Daoy (cell line): ENCODE measurements at regions not wholly inside any gene's neighbourhood (a gene's known extent, or its start where the extent isn't known, plus 50 kb on each side); places are given as distances from the start of the nearest gene placed in this dataset.

Source experiments
- DNase-seq: peaks from one replicate; pipeline ENCODE4 v3.0.0-alpha.2; 2015; ENCODE audit warnings: low read depth

- DNase-seq: no peak
These were observed 222.8 kb downstream of the ADAMTS9 start for GRCh38 chr3:64464955-64465354.

GRCh38 chr3:64463981-64464380, 223.8 kb downstream of the ADAMTS9 start:
- DNase-seq: no peak

DNA sequence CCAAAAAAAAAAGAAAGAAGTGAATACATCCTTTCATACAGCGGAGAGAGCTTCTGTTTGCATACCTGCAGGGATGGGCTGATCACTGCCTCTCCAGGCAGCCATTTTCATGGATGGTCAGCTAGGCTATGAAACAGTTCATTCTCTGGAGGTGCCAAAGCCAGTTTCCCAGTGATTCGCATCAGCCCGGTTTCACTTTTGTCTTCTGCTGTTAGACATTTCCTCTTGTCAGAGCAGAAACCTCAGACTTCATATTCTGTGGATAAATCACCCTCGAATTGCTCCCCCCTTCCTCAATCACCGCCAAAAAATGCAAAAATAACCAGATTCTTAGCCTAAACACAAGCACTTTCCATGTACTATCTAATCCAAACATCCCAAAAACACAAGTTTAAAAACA, 225.6 kb downstream of the ADAMTS9 start:
- DNase-seq: peak; percentile 78

DNA sequence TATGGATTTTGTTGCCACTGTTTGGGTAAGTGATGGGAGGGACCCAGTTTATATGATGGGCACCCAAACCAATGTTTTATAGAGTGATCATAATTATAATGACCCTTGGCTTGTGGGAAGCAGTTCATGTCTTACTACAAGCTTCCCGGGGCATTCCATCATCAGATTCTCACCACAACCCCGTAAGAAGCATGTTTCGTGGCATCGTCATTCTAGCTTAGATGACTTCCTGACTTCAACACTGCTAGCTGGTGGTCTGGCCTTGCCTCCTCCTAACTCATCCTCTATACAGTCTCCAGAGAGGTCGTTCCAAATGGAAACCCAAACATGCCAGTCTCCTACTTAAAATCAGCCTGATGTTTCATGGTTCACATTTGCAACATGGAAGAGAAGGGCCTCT, 226.9 kb downstream of the ADAMTS9 start:
- DNase-seq: peak; percentile 81

DNA sequence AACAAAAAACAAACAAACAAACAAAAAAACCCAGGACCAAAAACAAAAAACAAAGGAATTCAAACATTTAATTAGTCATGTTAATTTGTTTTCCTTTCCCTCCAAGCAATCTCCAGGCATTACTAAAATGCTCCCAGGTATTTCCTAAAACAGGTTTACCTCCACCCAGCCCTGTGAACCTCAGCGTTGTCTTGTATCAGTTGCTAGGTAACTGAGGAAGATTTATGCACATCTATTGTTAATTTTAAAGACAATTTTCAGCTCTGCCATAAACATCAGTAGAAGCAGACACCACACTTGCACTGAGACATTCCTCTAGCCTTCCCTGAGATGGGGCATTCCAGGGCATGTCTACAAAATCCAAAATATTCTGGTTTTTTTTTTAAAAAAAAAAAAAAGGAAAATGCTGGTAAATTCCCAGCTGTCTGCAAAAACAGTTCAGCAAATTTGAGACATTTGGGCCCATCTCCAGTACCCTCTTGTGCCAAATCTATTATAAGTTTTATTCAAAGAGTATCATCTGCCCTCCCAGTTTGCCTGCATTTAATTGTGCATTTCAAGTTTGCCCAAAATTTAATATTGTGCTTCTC, 227.6 kb downstream of the ADAMTS9 start:
- no peak for DNase-seq

DNA sequence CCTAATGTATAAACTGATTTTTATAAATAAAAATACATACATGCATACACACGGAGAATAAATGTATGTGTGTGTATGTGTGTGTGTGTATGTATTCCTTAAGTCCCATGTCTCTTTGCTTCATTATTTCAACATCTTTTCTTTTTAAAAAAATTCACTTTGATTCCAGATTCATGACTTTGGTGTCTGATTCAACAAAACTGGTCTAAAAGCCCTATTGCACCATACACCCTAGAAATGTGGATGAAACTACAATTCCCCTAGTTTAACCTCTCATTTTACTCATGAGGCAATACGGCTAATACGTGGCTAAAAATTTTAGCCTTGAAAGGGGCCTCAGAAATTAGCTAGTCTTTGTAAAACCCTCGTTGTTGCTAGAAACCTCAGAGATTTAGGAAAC, 228.1 kb downstream of the ADAMTS9 start:
- no peak for DNase-seq

DNA sequence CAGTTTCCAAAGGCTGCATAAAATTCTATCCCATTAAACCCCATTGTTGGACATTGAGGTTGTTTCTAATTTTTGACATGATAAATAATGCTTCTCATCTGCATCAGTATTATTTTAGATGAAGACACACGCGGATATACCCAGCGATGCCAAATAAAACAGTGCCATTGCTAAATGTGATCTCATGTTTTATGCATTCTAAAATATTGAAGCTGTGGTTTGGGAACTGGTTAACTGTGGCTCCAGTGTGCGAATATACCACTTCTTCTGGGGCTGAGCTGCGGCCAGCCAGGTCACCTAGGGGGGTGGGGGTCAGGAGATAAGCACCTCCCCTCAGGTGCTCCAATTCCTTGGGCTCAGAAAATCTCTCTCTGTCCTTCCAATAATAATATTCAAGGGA, 230.0 kb downstream of the ADAMTS9 start:
- peak; percentile 54 for DNase-seq

DNA sequence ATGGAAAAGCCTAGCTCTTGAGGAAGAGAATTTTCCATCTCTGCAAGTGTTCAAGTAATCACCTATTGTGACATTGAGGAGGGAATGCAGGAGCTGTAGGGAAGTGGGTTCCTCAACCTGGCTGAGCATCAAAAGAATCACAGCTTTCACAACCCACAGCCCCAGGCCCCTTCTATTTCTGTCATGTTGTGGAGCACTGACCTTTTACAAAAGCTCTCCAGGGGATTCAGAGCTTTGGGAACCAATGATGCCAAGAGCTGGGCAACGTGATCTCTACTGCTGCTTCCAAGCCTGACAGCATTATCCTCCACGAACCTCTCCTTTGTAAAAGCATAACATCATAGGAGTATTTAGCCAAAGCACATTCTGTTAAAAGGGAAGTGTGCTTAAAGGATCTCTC, 231.1 kb downstream of the ADAMTS9 start:
- no peak for DNase-seq

- DNase-seq: no peak
These were observed 230.1 kb upstream of the PRICKLE2 start for GRCh38 chr3:64455351-64455750.

DNA sequence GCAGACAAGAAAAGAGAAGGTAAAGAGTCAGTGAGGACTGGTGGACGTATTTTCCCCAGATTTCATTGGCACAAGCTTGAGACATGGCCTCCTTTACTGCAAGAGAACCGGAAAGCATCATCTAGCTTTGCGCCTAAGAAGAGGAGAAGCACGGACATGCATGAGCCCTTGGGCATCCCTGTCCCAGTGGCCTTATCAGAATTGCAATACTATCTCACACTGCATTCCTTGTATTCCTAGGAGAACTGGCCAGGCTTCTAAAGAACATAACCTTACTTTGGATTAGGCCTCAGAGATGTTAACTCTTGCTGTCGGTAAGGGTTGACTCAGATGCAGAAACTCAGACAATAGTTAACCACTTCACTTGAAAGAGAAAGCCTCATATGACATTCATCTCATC, 229.5 kb upstream of the PRICKLE2 start:
- no peak for DNase-seq

DNA sequence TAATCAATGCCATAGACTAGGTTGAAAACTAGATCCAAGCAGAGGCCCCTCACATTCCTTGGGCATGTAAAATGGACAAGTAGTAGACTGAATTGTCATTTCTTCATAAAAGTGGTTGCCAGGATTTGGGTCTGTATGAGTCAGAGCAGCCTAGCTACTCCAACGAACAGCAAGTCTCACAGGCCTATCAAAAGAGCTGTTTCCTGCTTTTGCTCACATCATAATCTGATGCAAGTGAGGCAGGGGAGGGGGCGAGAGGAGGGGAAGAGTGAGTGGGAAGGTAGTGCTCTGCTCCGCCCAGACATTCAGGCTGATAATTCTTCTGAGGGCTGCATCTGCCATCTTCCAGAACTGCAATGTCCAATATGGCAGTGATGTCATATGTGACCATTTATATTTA, 228.9 kb upstream of the PRICKLE2 start:
- DNase-seq: peak; percentile 44

- no peak for DNase-seq
These were observed 226.2 kb upstream of the PRICKLE2 start for GRCh38 chr3:64451283-64452012.

DNA sequence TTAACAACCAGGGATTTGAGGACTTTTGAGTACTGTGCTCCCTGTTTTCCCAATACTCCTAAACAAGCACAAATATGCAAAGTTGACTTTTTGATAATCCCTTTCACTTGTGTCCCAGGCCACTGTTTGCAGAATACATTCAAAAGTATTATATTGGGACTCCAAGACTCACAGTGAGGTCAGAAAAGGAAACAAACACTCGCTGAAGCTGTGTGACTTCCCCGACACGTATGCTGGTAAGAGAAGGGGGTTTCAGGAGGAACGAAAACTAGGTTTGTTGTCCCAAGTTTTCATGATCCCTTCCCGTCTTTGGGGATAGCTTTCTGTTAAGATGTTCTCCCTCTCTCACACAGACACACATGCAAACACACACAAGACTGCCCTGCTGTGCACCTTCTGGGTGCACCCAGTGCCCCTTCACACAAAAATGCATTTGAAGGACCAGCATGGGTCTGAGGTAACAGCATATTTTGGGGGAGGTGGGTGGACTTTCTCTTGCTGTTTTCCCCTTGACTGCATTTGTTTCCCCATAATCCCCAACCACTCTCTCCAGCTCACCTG, 225.2 kb upstream of the PRICKLE2 start:
- DNase-seq: no peak

- DNase-seq: no peak
These were observed 223.8 kb upstream of the PRICKLE2 start for GRCh38 chr3:64449026-64449425.

DNA sequence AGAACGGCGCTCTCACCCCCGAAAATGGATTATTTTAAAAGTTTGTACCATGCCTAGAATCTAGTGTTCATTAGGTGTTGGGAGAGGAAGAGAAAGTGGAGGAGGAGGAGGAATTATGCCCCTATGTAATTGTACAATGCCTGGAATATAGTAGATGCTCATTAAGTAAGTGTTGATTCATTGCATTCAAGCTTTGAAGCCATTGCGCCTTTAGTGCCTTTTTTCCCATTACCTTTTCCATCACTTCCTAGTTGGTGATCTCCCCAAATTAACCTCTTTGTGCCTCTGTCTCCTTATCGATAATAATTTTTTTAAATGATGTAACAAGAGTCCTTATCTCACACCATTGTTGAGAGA, 220.7 kb upstream of the PRICKLE2 start:
- DNase-seq: no peak

GRCh38 chr3:64445109-64445943, 220.1 kb upstream of the PRICKLE2 start:
- DNase-seq: peak; percentile 58

DNA sequence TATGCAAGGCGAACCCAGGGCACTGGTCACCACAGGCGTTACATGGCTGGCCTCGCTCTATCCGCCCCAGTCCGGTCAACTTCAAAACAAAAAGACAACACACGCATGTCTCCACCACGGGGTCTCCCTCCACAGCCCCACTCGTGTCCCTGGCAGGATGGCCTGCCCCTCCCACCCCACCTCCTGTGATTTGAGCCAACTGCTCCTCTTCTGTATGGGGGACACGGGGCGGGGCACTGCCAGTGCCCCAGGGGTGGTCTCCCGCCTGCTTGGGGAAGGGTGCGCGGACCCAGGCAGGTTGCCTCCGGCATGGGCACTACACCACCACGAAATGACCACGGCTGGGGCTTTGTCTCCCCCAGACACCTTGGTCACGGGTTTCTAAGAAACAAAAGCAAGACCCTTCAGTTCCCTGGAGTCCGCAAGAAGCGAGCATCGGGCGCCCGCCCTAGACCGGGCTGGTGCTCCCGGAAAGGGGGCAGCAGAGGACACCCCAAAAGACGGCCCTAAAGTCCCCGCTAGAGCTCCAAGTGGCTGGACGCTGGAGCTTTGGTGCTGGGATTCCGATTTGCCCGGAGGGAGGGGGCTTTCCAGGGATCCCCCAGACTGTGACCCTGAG, 219.3 kb upstream of the PRICKLE2 start:
- no peak for DNase-seq

- DNase-seq: peak; percentile 38
These were observed 218.5 kb upstream of the PRICKLE2 start for GRCh38 chr3:64443546-64444381.

- no peak for DNase-seq
These were observed 216.6 kb upstream of the PRICKLE2 start for GRCh38 chr3:64441861-64442260.

- DNase-seq: peak; percentile 75
These were observed 215.2 kb upstream of the PRICKLE2 start for GRCh38 chr3:64440498-64440897.

DNA sequence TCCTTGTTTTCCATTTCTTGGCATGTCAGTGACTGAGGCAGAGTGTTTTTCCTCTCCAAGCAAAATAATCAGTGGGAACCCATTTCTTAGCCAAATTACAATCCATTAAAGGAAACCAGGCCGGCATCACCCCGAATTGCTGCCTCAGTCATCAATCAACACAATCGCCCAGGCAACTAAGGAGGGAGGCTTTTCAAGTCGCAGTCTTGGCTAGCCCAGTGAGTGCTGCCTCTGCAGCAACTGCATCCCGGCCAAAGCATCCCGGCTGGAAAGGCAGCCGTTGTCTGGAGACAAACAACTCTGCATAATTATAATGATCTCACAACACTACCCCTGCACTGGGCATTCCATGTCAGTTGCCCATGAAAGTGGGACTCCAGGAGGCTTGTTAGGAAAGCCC, 213.5 kb upstream of the PRICKLE2 start:
- no peak for DNase-seq
